Fibroblast of skin of right quadriceps (primary cell): ENCODE measurements at regions not wholly inside any gene's neighbourhood (a gene's known extent, or its start where the extent isn't known, plus 50 kb on each side); places are given as distances from the start of the nearest gene placed in this dataset.
"Not testable (repeated sequence)": the region's sequence is repeated elsewhere in the genome, so short reads cannot be mapped to it uniquely, and the experiment has no call there.

ENCODE experiments used
- DNase-seq: peaks from one replicate; pipeline ENCODE4 v3.0.0-alpha.2; 2013

- DNase-seq: no peak
Measured at GRCh38 chr10:131567279-131568162, 256.0 kb upstream of the TCERG1L start.

- no peak for DNase-seq
Measured at GRCh38 chr10:131568866-131569265, 257.3 kb upstream of the TCERG1L start.

GRCh38 chr10:131569851-131570715 lies 258.6 kb upstream of the TCERG1L start:
- no peak for DNase-seq

- no peak for DNase-seq
Measured at GRCh38 chr10:131570716-131571307, 259.3 kb upstream of the TCERG1L start.

- no peak for DNase-seq
Measured at GRCh38 chr10:131571346-131571745, 259.8 kb upstream of the TCERG1L start.

GRCh38 chr10:131571865-131572264 lies 260.3 kb upstream of the TCERG1L start:
- DNase-seq: no peak

GRCh38 chr10:131573256-131573655 lies 261.7 kb upstream of the TCERG1L start:
- no peak for DNase-seq

GRCh38 chr10:131573707-131574106 lies 262.2 kb upstream of the TCERG1L start:
- DNase-seq: no peak

GRCh38 chr10:131574363-131574706 lies 262.8 kb upstream of the TCERG1L start:
- DNase-seq: no peak

- no peak for DNase-seq
Measured at GRCh38 chr10:131574707-131575430, 263.3 kb upstream of the TCERG1L start.

GRCh38 chr10:131575877-131576276 lies 264.4 kb upstream of the TCERG1L start:
- no peak for DNase-seq

- no peak for DNase-seq
Measured at GRCh38 chr10:131576341-131577177, 265.0 kb upstream of the TCERG1L start.

- DNase-seq: no peak
Measured at GRCh38 chr10:131577178-131577555, 265.6 kb upstream of the TCERG1L start.

GRCh38 chr10:131577786-131578471 lies 266.4 kb upstream of the TCERG1L start:
- no peak for DNase-seq

GRCh38 chr10:131578472-131578970 lies 267.0 kb upstream of the TCERG1L start:
- no peak for DNase-seq

- no peak for DNase-seq
Measured at GRCh38 chr10:131579251-131580071, 267.9 kb upstream of the TCERG1L start.

- DNase-seq: no peak
Measured at GRCh38 chr10:131580076-131580652, 268.6 kb upstream of the TCERG1L start.

GRCh38 chr10:131580674-131581073 lies 269.2 kb upstream of the TCERG1L start:
- no peak for DNase-seq

- DNase-seq: not testable (repeated sequence)
Measured at GRCh38 chr10:131581547-131581946, 270.0 kb upstream of the TCERG1L start.

- DNase-seq: no peak
Measured at GRCh38 chr10:131584287-131584686, 272.8 kb upstream of the TCERG1L start.
